Loucy (cell line): ENCODE measurements at regions not wholly inside any gene's neighbourhood (a gene's known extent, or its start where the extent isn't known, plus 50 kb on each side); places are given as distances from the start of the nearest gene placed in this dataset.

Experiments
- EZH2phosphoT487 ChIP-seq: fragments of 200-600 bp; IDR thresholded peaks from 2 replicates; pipeline ENCODE4 v1.6.1; 2018; ENCODE audit warnings: antibody characterized with exemption, mild to moderate bottlenecking, moderate library complexity, borderline replicate concordance
- TF ChIP-seq, protein P1 (sequence below): fragments of 200-600 bp; sonication (generic); conservative IDR thresholded peaks from 2 replicates; pipeline ENCODE4 v1.5.1; 2014; ENCODE audit warnings: mild to moderate bottlenecking, antibody characterized with exemption, low read length

DNA sequence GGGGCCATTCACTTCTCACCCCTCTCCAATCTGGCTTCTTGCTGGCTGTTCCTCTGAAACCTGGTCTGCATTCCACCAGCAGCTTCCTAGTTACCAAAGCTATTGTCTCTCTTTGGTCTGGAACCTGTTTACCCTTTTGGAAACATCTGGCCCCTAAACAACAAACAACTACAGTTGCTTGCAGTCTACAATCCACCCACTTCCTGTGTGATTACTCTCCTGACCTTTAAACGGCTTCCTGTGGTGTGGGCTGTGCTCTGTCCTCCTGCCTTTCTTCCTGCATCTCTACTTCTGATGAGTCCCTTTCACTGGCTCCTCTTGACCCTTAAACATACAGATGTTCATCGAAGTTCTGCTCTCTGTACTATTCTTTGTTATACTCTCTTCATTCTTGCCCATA lies 303.8 kb downstream of the TDRD15 start:
- TF ChIP-seq, protein P1, sequence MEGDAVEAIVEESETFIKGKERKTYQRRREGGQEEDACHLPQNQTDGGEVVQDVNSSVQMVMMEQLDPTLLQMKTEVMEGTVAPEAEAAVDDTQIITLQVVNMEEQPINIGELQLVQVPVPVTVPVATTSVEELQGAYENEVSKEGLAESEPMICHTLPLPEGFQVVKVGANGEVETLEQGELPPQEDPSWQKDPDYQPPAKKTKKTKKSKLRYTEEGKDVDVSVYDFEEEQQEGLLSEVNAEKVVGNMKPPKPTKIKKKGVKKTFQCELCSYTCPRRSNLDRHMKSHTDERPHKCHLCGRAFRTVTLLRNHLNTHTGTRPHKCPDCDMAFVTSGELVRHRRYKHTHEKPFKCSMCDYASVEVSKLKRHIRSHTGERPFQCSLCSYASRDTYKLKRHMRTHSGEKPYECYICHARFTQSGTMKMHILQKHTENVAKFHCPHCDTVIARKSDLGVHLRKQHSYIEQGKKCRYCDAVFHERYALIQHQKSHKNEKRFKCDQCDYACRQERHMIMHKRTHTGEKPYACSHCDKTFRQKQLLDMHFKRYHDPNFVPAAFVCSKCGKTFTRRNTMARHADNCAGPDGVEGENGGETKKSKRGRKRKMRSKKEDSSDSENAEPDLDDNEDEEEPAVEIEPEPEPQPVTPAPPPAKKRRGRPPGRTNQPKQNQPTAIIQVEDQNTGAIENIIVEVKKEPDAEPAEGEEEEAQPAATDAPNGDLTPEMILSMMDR, result no peak
- TF ChIP-seq EZH2phosphoT487, result no peak
